Esophagus muscularis mucosa (tissue), 3 donors: ENCODE measurements at regions not wholly inside any gene's neighbourhood (a gene's known extent, or its start where the extent isn't known, plus 50 kb on each side); places are given as distances from the start of the nearest gene placed in this dataset.

Source experiments
- POLR2A ChIP-seq: fragments of 450-650 bp; IDR thresholded peaks from one replicate; pipeline ENCODE4 v1.6.1; 2017; ENCODE audit warnings: antibody characterized with exemption, moderate library complexity, mild to moderate bottlenecking, low read depth
- POLR2AphosphoS5 ChIP-seq, 2 donors: sonication (generic); formaldehyde crosslinking; IDR thresholded peaks; one replicate each; pipeline ENCODE4 v1.6.1; 2017; ENCODE audit warnings: antibody characterized with exemption in 2 of 2
- TF ChIP-seq, protein P1 (sequence below), 3 experiments: fragments of 200-600 bp in 2 of 3; fragments of 450-650 bp in 1 of 3; sonication (generic) in 2 of 3; IDR thresholded peaks; one replicate each; pipeline ENCODE4 v1.5.1; 2017 to 2019; ENCODE audit warnings: antibody characterized with exemption in 3 of 3, mild to moderate bottlenecking in 2 of 3, moderate library complexity in 1 of 3

DNA sequence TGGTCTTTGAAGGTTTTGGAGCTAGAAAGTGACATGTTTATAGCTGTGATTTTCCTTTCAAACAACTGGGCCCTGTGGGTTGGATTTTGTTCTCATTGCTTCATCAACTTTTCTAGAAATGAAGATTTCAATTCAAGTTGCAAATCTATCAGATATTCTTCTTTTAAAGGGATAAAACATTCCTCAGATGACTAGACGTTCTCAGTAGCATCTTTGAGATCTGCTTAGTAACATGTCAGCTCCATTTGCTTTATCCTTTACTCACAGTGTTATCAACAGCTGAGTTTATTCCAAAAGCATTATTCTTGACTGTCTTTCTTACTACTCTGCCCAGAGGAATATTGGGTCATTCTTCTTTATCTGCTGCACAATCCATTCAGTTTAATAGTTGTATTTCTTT is 108.2 kb upstream of the GIMD1 start:
- TF ChIP-seq, protein P1, sequence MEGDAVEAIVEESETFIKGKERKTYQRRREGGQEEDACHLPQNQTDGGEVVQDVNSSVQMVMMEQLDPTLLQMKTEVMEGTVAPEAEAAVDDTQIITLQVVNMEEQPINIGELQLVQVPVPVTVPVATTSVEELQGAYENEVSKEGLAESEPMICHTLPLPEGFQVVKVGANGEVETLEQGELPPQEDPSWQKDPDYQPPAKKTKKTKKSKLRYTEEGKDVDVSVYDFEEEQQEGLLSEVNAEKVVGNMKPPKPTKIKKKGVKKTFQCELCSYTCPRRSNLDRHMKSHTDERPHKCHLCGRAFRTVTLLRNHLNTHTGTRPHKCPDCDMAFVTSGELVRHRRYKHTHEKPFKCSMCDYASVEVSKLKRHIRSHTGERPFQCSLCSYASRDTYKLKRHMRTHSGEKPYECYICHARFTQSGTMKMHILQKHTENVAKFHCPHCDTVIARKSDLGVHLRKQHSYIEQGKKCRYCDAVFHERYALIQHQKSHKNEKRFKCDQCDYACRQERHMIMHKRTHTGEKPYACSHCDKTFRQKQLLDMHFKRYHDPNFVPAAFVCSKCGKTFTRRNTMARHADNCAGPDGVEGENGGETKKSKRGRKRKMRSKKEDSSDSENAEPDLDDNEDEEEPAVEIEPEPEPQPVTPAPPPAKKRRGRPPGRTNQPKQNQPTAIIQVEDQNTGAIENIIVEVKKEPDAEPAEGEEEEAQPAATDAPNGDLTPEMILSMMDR (IDR thresholded peaks at IDR 0.05), result no peak
- no peak for TF ChIP-seq POLR2A
- no peak for TF ChIP-seq POLR2AphosphoS5 (IDR thresholded peaks at IDR 0.05)
